ENCODE measurements at regions not wholly inside any gene's neighbourhood (a gene's known extent, or its start where the extent isn't known, plus 50 kb on each side); places are given as distances from the start of the nearest gene placed in this dataset.

- DNase-seq, result no peak
- Histone ChIP-seq H3K4me1 (no peaks in the 10 kb centered on the region), H3K27me3 (no peaks in the 10 kb centered on the region), H3K27ac (no peak overlapping the region), H3K4me3 (no peak overlapping the region), H3K9me3 (no peaks in the 10 kb centered on the region), H3K36me3 (ENCODE audit: low read depth, missing control alignments) (no peaks in the 10 kb centered on the region)
- WGBS, 2 donors, result 82 to 95% methylated on average over 2 of the region's 2 CpGs
- intact Hi-C loops (cut with DNase I; ENCODE audit: low total_unique reads), result no loop called here
- TF ChIP-seq CTCF (IDR thresholded peaks at IDR 0.05) (no peak), POLR2A (IDR thresholded peaks at IDR 0.05) (no peak)
Observed at GRCh38 chr16:52799149-52799548, 252.2 kb upstream of the TOX3 start.

GRCh38 chr16:52787709-52788108, 240.8 kb upstream of the TOX3 start:
- no peaks in the 10 kb centered on the region for H3K9me3 ChIP-seq
- no peaks in the 10 kb centered on the region for H3K36me3 ChIP-seq (ENCODE audit: low read depth, missing control alignments)
- no peak overlapping the region for H3K27ac ChIP-seq
- H3K4me3 ChIP-seq, result no peak overlapping the region
- no peaks in the 10 kb centered on the region for H3K4me1 ChIP-seq
- intact Hi-C loops (cut with DNase I; ENCODE audit: low total_unique reads), result no loop called here
- 38 to 48% methylated on average over 3 of the region's 3 CpGs for WGBS, 2 donors
- TF ChIP-seq CTCF (IDR thresholded peaks at IDR 0.05) (no peak), POLR2A (IDR thresholded peaks at IDR 0.05) (no peak)
- no peaks in the 10 kb centered on the region for H3K27me3 ChIP-seq
- no peak for DNase-seq

- Histone ChIP-seq H3K27ac (no peak overlapping the region), H3K9me3 (no peaks in the 10 kb centered on the region), H3K4me1 (no peaks in the 10 kb centered on the region), H3K36me3 (ENCODE audit: low read depth, missing control alignments) (no peaks in the 10 kb centered on the region), H3K27me3 (no peaks in the 10 kb centered on the region), H3K4me3 (no peak overlapping the region)
- 69 to 76% methylated on average over 3 of the region's 3 CpGs for WGBS, 2 donors
- DNase-seq, result no peak
- no peak for TF ChIP-seq CTCF (IDR thresholded peaks at IDR 0.05)
- no peak for TF ChIP-seq POLR2A (IDR thresholded peaks at IDR 0.05)
- intact Hi-C loops (cut with DNase I; ENCODE audit: low total_unique reads), result no loop called here
Observed at GRCh38 chr16:52786091-52786490, 239.1 kb upstream of the TOX3 start.

GRCh38 chr16:52785653-52786052, 238.7 kb upstream of the TOX3 start:
- WGBS, 2 donors, result 91 to 97% methylated on average over 4 of the region's 4 CpGs
- TF ChIP-seq CTCF (IDR thresholded peaks at IDR 0.05) (no peak), POLR2A (IDR thresholded peaks at IDR 0.05) (no peak)
- intact Hi-C loops (cut with DNase I; ENCODE audit: low total_unique reads), result no loop called here
- H3K4me1 ChIP-seq, result no peaks in the 10 kb centered on the region
- H3K9me3 ChIP-seq, result no peaks in the 10 kb centered on the region
- no peaks in the 10 kb centered on the region for H3K36me3 ChIP-seq (ENCODE audit: low read depth, missing control alignments)
- H3K4me3 ChIP-seq, result no peak overlapping the region
- no peaks in the 10 kb centered on the region for H3K27me3 ChIP-seq
- no peak for DNase-seq
- H3K27ac ChIP-seq, result no peak overlapping the region

GRCh38 chr16:52783616-52784015, 236.7 kb upstream of the TOX3 start:
- no peak for DNase-seq
- H3K4me3 ChIP-seq, result no peak overlapping the region
- H3K4me1 ChIP-seq, result no peaks in the 10 kb centered on the region
- TF ChIP-seq CTCF (IDR thresholded peaks at IDR 0.05) (no peak), POLR2A (IDR thresholded peaks at IDR 0.05) (no peak)
- no peaks in the 10 kb centered on the region for H3K27me3 ChIP-seq
- no peaks in the 10 kb centered on the region for H3K36me3 ChIP-seq (ENCODE audit: low read depth, missing control alignments)
- intact Hi-C loops (cut with DNase I; ENCODE audit: low total_unique reads), result no loop called here
- H3K27ac ChIP-seq, result no peak overlapping the region
- H3K9me3 ChIP-seq, result no peaks in the 10 kb centered on the region

Measured in testis (tissue), 2 donors.